Glutamatergic neuron (in vitro differentiated cells): ENCODE measurements at regions not wholly inside any gene's neighbourhood (a gene's known extent, or its start where the extent isn't known, plus 50 kb on each side); places are given as distances from the start of the nearest gene placed in this dataset.

ENCODE experiments used
- DNase-seq: peaks from one replicate; pipeline ENCODE4 v3.0.0; 2022
- H3K27ac Mint-ChIP-seq: one replicate; pipeline ENCODE4 v1.8.0; 2020; ENCODE audit warnings: mild to moderate bottlenecking, mixed read lengths, inconsistent platforms; ENCODE audit not compliant: unreplicated experiment
- H3K27me3 Mint-ChIP-seq: one replicate; pipeline ENCODE4 v1.8.0; 2020; ENCODE audit warnings: mild to moderate bottlenecking, moderate library complexity, mixed read lengths, inconsistent platforms; ENCODE audit not compliant: unreplicated experiment
- H3K36me3 Mint-ChIP-seq: one replicate; pipeline ENCODE4 v1.8.0; 2020; ENCODE audit warnings: mild to moderate bottlenecking, mixed read lengths, inconsistent platforms; ENCODE audit not compliant: unreplicated experiment
- H3K4me1 Mint-ChIP-seq: one replicate; pipeline ENCODE4 v1.8.0; 2020; ENCODE audit warnings: mild to moderate bottlenecking, low read depth, mixed read lengths, inconsistent platforms; ENCODE audit not compliant: unreplicated experiment
- H3K4me3 Mint-ChIP-seq: one replicate; pipeline ENCODE4 v1.8.0; 2020; ENCODE audit warnings: mild to moderate bottlenecking, mixed read lengths, inconsistent platforms; ENCODE audit not compliant: unreplicated experiment
- H3K9me3 Mint-ChIP-seq: one replicate; pipeline ENCODE4 v1.8.0; 2020; ENCODE audit warnings: mild to moderate bottlenecking, moderate library complexity, mixed read lengths, inconsistent platforms; ENCODE audit not compliant: unreplicated experiment
- CTCF ChIP-seq: fragments of 200-600 bp; sonication (generic); IDR thresholded peaks from one replicate; pipeline ENCODE4 v1.5.0; 2021; ENCODE audit not compliant: partially characterized antibody, unreplicated experiment

- no peaks in the 10 kb centered on the region for H3K36me3 Mint-ChIP-seq
- no peaks in the 10 kb centered on the region for H3K9me3 Mint-ChIP-seq
- H3K4me1 Mint-ChIP-seq = peaks cover 2% of the 10 kb centered on the region
- H3K27ac Mint-ChIP-seq = no peak overlapping the region
- DNase-seq = no peak
- H3K27me3 Mint-ChIP-seq = peaks cover 3% of the 10 kb centered on the region
- no peak for TF ChIP-seq CTCF
- H3K4me3 Mint-ChIP-seq = no peak overlapping the region
These were observed 146.9 kb downstream of the C16orf95 start for GRCh38 chr16:87170310-87170709.

GRCh38 chr16:87171723-87172122 is 145.5 kb downstream of the C16orf95 start:
- TF ChIP-seq CTCF = no peak
- Mint-ChIP-seq H3K36me3 (no peaks in the 10 kb centered on the region), H3K27me3 (peaks cover 3% of the 10 kb centered on the region)

GRCh38 chr16:87172632-87173031 is 144.6 kb downstream of the C16orf95 start:
- Mint-ChIP-seq H3K4me3 (no peak overlapping the region), H3K36me3 (no peaks in the 10 kb centered on the region), H3K4me1 (peaks cover 5% of the 10 kb centered on the region), H3K27me3 (peaks cover 3% of the 10 kb centered on the region), H3K9me3 (no peaks in the 10 kb centered on the region), H3K27ac (no peak overlapping the region)
- no peak for DNase-seq
- no peak for TF ChIP-seq CTCF

More at GRCh38 chr16:87171723-87172122, 145.5 kb downstream of the C16orf95 start:
- H3K4me1 Mint-ChIP-seq = no peaks in the 10 kb centered on the region
- H3K9me3 Mint-ChIP-seq = no peaks in the 10 kb centered on the region
- H3K27ac Mint-ChIP-seq = no peak overlapping the region
- no peak overlapping the region for H3K4me3 Mint-ChIP-seq
- DNase-seq = no peak

GRCh38 chr16:87173294-87173893 is 143.8 kb downstream of the C16orf95 start:
- Mint-ChIP-seq H3K36me3 (no peaks in the 10 kb centered on the region), H3K27me3 (peaks cover 3% of the 10 kb centered on the region), H3K9me3 (peaks cover 2% of the 10 kb centered on the region), H3K4me3 (no peak overlapping the region), H3K4me1 (peaks cover 10% of the 10 kb centered on the region), H3K27ac (no peak overlapping the region)
- TF ChIP-seq CTCF = no peak
- no peak for DNase-seq

- peaks cover 2% of the 10 kb centered on the region for H3K9me3 Mint-ChIP-seq
- H3K4me3 Mint-ChIP-seq = no peak overlapping the region
- TF ChIP-seq CTCF = no peak
- H3K4me1 Mint-ChIP-seq = peaks cover 10% of the 10 kb centered on the region
- no peaks in the 10 kb centered on the region for H3K36me3 Mint-ChIP-seq
- peaks cover 3% of the 10 kb centered on the region for H3K27me3 Mint-ChIP-seq
- DNase-seq = no peak
- no peak overlapping the region for H3K27ac Mint-ChIP-seq
These were observed 143.1 kb downstream of the C16orf95 start for GRCh38 chr16:87174061-87174460.
